Erythroblast (primary cell): ENCODE measurements at regions not wholly inside any gene's neighbourhood (a gene's known extent, or its start where the extent isn't known, plus 50 kb on each side); places are given as distances from the start of the nearest gene placed in this dataset.

Source experiments
- GATA1 ChIP-seq: IDR thresholded peaks from 2 replicates; pipeline ENCODE4 v1.6.1; 2011; ENCODE audit warnings: low read depth, mild to moderate bottlenecking, control low read depth, low read length, moderate library complexity
- POLR2A ChIP-seq: IDR thresholded peaks from 2 replicates; pipeline ENCODE4 v1.6.1; 2011; ENCODE audit warnings: mild to moderate bottlenecking, low read length

- no peak for TF ChIP-seq POLR2A
- TF ChIP-seq GATA1: no peak
These were observed 719.0 kb downstream of the KCNJ2 start for GRCh38 chr17:70888324-70888723.
